ENCODE measurements at regions not wholly inside any gene's neighbourhood (a gene's known extent, or its start where the extent isn't known, plus 50 kb on each side); places are given as distances from the start of the nearest gene placed in this dataset.

GRCh38 chr12:19778172-19778571 is 338.9 kb downstream of the AEBP2 start:
- TF ChIP-seq FOXM1 (IDR thresholded peaks at IDR 0.05; ENCODE audit: borderline replicate concordance, low read depth) (no peak), YY1 (IDR thresholded peaks at IDR 0.05; ENCODE audit: low read depth) (no peak), CEBPB (IDR thresholded peaks at IDR 0.05) (no peak), EGR1 (IDR thresholded peaks at IDR 0.05) (no peak), MAX (IDR thresholded peaks at IDR 0.05) (no peak), NFIC (IDR thresholded peaks at IDR 0.05) (no peak), EP300 (IDR thresholded peaks at IDR 0.05; ENCODE audit: borderline replicate concordance) (no peak)
